ENCODE measurements at regions not wholly inside any gene's neighbourhood (a gene's known extent, or its start where the extent isn't known, plus 50 kb on each side); places are given as distances from the start of the nearest gene placed in this dataset.

DNA sequence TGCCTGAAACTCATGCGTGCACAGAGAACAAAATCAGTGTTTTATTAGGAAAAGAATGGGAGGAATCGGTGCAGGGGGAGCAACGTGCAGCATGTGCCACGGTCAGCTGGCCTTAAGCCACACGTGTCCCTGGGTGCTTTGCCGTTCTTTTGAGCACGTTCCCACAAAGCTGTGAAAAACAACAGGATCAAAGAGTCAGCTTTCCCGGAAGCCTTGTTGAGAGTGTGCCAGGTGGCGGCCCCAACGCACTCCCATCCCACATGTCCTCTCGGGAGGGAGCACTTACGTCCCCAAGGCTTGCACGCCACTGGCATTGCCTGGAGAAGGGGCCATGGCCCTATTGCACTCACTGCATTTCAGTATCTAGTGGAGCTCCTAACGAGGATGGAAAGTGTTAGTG, 511.2 kb downstream of the EIPR1 start:
- DNase-seq (ENCODE audit: extremely low spot score) = no peak
- intact Hi-C loops (cut with DNase I) = no loop called here
- Histone ChIP-seq H3K36me3 (no peaks in the 10 kb centered on the region), H3K27me3 (peaks cover 0 to 25% (median 0%) of the 10 kb centered on the region in 4 donors), H3K27ac (replicated peaks in 1 of 4) (no peak overlapping the region), H3K4me3 (no peak overlapping the region), H3K4me1 (no peaks in the 10 kb centered on the region), H3K9me3 (no peaks in the 10 kb centered on the region)
- TF ChIP-seq EP300 (IDR thresholded peaks at IDR 0.05) (no peak), POLR2A (IDR thresholded peaks at IDR 0.05; ENCODE audit: low read depth) (no peak), POLR2AphosphoS5 (IDR thresholded peaks at IDR 0.05) (no peak)
- TF ChIP-seq, protein P1, sequence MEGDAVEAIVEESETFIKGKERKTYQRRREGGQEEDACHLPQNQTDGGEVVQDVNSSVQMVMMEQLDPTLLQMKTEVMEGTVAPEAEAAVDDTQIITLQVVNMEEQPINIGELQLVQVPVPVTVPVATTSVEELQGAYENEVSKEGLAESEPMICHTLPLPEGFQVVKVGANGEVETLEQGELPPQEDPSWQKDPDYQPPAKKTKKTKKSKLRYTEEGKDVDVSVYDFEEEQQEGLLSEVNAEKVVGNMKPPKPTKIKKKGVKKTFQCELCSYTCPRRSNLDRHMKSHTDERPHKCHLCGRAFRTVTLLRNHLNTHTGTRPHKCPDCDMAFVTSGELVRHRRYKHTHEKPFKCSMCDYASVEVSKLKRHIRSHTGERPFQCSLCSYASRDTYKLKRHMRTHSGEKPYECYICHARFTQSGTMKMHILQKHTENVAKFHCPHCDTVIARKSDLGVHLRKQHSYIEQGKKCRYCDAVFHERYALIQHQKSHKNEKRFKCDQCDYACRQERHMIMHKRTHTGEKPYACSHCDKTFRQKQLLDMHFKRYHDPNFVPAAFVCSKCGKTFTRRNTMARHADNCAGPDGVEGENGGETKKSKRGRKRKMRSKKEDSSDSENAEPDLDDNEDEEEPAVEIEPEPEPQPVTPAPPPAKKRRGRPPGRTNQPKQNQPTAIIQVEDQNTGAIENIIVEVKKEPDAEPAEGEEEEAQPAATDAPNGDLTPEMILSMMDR (IDR thresholded peaks at IDR 0.05) = no peak
- WGBS = 77% methylated on average over 14 of the region's 14 CpGs

- DNase-seq (ENCODE audit: extremely low spot score) = no peak
- intact Hi-C loops (cut with DNase I) = no loop called here
- Histone ChIP-seq H3K4me3 (no peak overlapping the region), H3K27me3 (peaks cover 0 to 18% (median 0%) of the 10 kb centered on the region in 4 donors), H3K4me1 (no peaks in the 10 kb centered on the region), H3K9me3 (no peaks in the 10 kb centered on the region), H3K36me3 (no peaks in the 10 kb centered on the region), H3K27ac (replicated peaks in 1 of 4) (no peak overlapping the region)
- no peak for TF ChIP-seq POLR2A (IDR thresholded peaks at IDR 0.05; ENCODE audit: low read depth)
- TF ChIP-seq EP300 (IDR thresholded peaks at IDR 0.05) = no peak
- TF ChIP-seq, protein P1 (IDR thresholded peaks at IDR 0.05) = no peak
- no peak for TF ChIP-seq POLR2AphosphoS5 (IDR thresholded peaks at IDR 0.05)
- 91% methylated on average over 2 of the region's 5 CpGs for WGBS
Observed at GRCh38 chr2:2862386-2862785, 515.2 kb downstream of the EIPR1 start.

DNA sequence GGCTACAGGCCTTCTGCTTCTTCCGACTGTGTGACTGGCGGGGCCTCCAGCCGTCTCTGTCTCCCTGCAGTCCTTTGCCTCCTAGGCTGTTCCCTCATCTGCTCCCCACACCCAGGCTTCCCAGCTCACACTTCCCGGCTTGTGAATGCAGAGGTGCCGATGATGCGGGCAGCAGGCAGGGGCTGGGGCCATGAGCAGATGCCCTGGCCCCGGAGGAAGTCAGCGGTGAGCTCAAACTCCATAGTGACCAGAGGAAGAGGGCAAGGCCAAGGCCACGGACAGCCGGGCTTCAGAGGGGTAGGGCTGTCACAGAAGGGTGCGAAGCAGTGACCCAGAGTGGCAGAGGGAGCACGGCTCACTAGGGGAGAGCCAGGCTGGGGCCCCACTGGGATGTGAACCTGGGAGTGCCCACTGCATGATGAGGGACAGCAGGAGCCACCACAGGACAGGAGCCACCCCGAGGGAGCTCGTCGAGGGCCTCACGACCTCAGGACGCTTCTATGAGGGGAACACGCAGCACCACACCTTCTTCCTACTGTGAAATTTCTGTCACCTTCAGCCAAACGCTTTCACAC, 515.9 kb downstream of the EIPR1 start:
- DNase-seq (ENCODE audit: extremely low spot score) = no peak
- no peak overlapping the region for H3K4me3 ChIP-seq
- no peaks in the 10 kb centered on the region for H3K4me1 ChIP-seq
- H3K27ac ChIP-seq (replicated peaks in 1 of 4) = no peak overlapping the region
- TF ChIP-seq, protein P1 (IDR thresholded peaks at IDR 0.05) = no peak
- no peak for TF ChIP-seq POLR2AphosphoS5 (IDR thresholded peaks at IDR 0.05)
- TF ChIP-seq POLR2A (IDR thresholded peaks at IDR 0.05; ENCODE audit: low read depth) = no peak
- no peak for TF ChIP-seq EP300 (IDR thresholded peaks at IDR 0.05)
- WGBS = 84% methylated on average over 19 of the region's 19 CpGs
- intact Hi-C loops (cut with DNase I) = no loop called here
- H3K27me3 ChIP-seq = peaks cover 0 to 18% (median 0%) of the 10 kb centered on the region in 4 donors
- no peaks in the 10 kb centered on the region for H3K9me3 ChIP-seq
- no peaks in the 10 kb centered on the region for H3K36me3 ChIP-seq

DNA sequence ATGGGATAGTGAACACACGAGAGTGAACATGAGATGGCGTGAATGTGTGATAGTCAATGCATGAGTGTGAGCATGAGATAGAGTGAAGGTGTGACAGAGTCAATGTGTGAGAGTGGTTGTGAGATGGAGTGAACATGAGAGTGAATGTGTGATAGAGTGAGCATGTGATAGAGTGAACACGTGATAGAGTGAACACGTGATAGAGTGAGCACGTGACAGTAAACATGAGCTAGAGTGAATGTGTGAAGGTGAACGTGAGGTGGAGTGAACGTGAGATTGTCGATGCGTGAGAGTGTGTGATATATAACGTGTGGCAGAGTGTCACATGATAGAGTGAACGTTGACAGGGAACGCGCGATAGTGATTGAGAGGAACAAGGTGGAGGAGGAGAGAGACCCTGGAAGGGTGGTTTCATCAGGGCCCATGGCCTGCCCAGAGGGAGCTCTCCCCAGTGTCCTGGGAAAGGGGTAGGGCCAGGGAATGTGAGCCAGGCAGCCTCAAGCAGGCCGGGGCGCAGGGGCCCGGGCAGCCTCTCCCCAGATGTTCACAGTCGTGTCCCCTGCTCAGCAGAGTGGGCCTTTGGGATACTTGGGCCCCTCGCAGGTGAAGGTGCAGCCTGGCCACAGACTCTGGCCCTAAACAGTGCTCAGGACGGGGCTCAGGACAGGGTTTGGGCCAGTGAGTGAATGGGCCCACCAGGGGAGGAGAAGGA, 516.9 kb downstream of the EIPR1 start:
- Histone ChIP-seq H3K4me1 (no peaks in the 10 kb centered on the region), H3K36me3 (no peaks in the 10 kb centered on the region), H3K27me3 (peaks cover 0 to 10% (median 0%) of the 10 kb centered on the region in 4 donors), H3K4me3 (no peak overlapping the region), H3K27ac (replicated peaks in 1 of 4) (no peak overlapping the region), H3K9me3 (no peaks in the 10 kb centered on the region)
- WGBS = 92% methylated on average over 20 of the region's 20 CpGs
- no peak for DNase-seq (ENCODE audit: extremely low spot score)
- intact Hi-C loops (cut with DNase I) = no loop called here
- TF ChIP-seq POLR2AphosphoS5 (IDR thresholded peaks at IDR 0.05) (no peak), POLR2A (IDR thresholded peaks at IDR 0.05; ENCODE audit: low read depth) (no peak), EP300 (IDR thresholded peaks at IDR 0.05) (no peak)
- TF ChIP-seq, protein P1 (IDR thresholded peaks at IDR 0.05) = no peak
